ENCODE measurements at regions not wholly inside any gene's neighbourhood (a gene's known extent, or its start where the extent isn't known, plus 50 kb on each side); places are given as distances from the start of the nearest gene placed in this dataset.
A peak's percentile ranks its signal among the peaks of the same experiment; 100 is the strongest.
"Not testable (repeated sequence)": the region's sequence is repeated elsewhere in the genome, so short reads cannot be mapped to it uniquely, and the experiment has no call there.

DNA sequence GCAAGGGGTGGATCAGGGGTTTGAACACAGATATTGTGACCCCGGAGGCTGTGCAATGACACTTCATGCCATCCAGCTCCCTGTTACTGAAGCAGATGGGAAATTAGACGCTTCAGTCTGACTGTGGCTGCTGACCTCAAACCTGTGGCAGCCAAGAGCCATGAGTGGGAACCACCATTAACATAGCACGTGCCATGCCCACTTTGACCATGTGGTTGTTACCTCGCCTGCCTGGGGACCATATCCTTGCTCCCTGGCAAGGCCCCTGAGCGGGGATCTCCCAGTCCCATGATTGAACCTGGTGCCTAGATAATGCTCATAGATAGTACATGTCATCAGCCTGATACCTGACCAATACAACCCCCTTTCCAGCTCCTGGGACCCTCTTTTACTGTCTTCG, 68.9 kb downstream of the CYP26B1 start:
- DNase-seq (ENCODE audit: low read depth): no peak

DNA sequence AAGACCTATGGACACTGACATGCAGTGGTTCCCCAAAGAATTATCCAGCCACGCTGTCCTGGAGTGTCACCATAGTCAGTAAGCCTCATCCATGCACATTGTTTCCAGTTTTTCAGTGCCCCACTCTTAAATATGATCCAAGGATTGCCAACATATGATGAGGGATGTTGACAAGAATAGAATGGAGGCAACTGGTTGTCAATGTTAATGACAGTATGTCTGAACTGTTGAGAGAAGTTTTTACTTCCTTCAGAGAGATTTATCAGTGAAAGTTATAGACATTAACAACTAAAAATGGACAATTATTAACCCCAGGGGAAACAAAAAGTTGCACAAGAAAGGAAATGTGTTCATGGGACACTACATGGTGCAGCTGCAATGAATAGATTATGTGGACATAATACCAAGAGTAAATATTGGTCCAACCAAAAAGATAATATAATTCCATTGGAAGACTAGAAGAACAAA, 69.9 kb downstream of the CYP26B1 start:
- no peak for DNase-seq (ENCODE audit: low read depth)

DNA sequence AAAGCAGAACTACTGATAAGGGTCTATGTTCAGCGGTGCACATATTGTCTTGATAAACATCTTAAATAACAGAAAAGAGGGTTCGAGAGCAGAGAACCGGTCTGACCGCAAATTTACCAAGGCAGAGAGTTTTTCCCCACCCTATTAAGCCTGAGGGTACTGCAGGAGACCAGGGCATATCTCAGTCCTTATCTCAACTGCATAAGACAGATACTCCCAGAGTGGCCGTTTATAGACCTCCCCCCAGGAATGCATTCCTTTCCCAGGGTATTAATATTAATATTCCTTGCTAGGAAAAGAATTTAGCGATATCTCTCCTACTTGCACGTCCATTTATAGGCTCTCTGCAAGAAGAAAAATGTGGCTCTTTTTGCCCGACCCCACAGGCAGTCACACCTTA, 74.3 kb downstream of the CYP26B1 start:
- DNase-seq (ENCODE audit: low read depth): not testable (repeated sequence)

DNA sequence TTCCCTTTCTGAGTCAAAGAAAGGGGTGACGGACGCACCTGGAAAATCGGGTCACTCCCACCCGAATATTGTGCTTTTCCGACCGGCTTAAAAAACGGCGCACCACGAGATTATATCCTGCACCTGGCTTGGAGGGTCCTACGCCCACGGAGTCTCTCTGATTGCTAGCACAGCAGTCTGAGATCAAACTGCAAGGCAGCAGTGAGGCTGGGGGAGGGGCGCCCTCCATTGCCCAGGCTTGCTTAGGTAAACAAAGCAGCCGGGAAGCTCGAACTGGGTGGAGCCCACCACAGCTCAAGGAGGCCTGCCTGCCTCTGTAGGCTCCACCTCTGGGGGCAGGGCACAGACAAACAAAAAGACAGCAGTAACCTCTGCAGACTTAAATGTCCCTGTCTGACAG, 83.5 kb downstream of the CYP26B1 start:
- not testable (repeated sequence) for DNase-seq (ENCODE audit: low read depth)

DNA sequence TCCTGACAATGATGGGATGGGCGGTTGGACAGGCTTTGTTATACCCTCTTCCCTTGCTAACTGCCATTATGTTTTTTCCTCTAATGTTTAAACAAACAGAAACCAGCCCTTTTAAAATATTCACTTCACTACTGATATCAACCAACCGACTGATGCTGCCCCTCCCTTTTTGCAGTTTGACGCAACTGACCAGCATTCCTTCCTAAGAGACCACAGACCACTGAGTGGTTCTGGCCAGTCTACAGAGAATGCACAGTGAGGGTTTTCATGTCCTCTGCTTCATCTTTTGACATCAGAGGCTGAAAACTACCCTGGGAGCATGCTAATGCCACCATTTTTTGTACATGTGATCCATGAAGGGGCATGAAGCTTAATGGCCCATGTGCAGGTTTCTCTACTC, 85.3 kb downstream of the CYP26B1 start:
- no peak for DNase-seq (ENCODE audit: low read depth)

DNA sequence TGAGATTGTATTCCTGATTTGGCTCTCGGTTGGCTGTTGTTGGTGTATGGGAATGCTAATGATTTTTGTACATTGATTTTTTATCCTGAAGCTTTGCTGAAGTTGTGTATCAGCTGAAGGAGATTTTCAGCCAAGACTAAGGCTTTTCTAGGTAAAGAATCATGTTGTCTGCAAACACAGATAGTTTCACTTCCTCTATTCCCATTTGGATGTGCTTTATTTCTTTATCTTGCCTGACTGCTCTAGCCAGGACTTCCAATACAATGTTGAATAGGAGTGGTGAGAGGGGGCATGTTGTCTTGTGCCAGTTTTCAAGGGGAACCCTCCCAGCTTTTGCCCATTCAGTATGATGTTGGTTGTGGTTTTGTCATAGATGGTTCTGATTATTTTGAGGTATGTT, 90.4 kb downstream of the CYP26B1 start:
- no peak for DNase-seq (ENCODE audit: low read depth)

DNA sequence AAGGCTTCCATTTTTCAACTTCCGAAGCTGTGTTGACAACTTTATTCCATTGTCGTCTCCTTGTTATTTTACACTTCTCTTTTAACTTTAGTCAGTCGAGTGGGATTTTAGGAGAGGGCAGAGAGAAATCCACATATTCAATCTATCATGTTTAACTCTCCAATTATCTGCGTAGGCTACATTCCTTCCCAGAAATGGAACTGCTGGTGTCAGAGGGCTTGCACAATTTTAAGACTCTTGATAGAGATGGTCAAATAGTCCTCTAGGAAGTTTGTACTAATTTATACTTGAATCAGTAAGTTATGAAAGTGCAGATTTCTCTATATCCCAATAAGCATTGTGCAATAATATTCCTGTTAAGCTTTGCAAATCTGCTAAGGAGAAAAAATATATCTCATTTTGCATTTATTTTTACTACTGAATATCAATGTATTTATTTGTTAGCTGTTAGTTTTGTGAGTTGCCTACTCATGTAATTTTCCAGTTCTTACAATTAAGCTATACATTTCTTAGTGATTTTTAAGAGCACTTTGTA, 95.6 kb downstream of the CYP26B1 start:
- no peak for DNase-seq (ENCODE audit: low read depth)

DNA sequence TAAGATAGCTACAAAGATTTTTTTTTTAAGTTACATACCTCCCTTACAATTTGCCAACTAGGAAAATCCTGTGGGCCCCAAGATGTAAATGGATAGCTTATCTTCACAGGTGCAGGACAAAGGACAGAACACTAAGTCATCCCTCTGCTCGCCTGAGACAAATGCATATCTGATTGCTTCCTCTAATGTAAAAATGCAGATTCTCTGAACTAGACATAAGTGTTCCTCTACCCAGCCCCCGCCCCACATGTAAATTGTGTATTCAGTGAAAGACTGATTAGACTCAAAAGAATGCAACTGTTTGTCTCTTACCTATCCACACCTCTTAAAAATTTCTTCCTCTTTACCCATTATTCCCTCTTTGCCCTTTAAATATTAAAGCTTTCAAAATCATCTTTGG, 96.5 kb downstream of the CYP26B1 start:
- DNase-seq (ENCODE audit: low read depth): no peak

DNA sequence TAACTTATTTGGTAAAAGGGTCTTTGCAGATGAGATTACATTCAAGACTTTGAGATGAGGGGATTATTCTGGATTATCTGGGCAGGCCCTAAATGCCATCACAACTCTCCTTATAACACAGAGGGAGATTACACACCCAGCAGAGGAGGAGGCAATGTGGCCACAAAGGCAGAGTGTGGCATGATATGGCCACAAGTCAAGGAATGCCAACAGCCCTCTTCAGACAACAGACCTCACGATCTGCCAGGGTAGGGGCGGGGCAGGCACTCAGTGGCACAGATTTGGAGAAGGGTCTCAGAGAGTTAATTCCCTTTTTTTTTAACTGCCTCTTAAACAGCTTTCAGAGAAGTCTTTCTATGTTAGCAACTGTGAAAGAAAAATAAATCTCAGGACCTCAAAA, 96.9 kb downstream of the CYP26B1 start:
- DNase-seq (ENCODE audit: low read depth): no peak

DNA sequence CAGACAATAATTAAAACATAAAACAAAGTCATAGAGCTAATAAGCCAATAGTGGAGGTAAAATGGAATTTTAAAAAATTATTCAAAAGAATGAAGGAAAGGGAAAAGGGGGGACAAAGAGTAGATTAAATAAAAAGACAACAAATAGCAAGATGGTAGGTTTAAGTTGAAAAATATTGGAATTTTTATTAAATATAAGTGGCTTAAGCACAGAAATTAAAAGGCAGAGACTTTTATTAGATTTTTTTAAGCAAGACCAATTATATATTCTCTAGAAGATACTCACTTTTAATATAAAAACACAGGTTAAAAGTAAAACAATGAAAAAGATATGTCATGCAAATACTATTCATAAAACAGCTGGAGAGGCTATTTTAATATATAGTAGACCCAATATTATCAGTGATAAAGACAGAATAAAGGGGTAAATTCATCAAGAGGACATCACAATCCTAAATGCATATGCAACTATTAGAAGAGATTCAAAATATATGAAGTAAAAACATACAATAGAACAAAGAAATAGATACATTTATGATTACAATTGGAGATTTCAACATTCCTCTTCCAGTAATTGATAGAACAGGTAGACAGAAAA, 98.7 kb downstream of the CYP26B1 start:
- no peak for DNase-seq (ENCODE audit: low read depth)

DNA sequence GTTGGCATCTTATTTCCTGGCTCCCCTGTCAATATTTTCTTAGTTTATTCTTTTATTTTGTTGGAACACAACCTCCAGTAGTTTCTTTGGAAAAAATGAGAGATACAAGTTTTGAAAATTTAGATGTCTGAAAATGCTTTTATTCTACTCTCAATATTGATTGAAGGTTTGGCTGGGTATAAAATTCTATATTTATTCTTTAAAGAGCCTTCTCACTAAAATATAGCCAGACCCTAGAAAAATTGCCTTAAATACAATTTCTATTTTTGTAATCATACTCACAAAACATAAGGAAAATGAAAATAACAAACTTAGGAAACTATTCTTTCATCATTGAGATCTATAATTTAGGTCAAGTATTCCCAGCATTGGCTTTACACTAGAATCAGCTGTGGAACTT, 103.7 kb downstream of the CYP26B1 start:
- DNase-seq (ENCODE audit: low read depth): no peak

DNA sequence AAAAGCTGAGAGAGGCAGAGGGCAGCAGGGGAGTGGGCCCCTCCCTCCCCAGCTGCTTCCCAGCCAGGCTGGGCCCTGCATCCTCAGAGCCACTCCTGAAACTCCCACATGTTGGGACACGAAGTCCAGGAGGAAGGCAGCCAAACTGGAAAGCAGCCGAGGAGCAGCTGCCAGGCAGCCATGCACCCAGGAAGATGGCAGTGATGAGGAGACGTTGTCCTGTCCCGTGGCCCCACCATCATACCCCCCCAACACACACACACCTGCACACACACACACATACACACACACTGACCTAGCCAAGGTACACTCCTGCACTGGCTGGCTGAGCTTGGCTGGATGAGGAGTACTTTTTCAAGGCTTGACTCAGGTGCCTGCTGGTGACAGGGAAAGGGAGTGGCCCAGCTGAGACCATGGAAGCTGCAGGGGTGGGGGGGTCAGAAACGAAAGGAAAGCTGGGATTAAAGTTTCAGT, 106.0 kb downstream of the CYP26B1 start:
- no peak for DNase-seq (ENCODE audit: low read depth)

DNA sequence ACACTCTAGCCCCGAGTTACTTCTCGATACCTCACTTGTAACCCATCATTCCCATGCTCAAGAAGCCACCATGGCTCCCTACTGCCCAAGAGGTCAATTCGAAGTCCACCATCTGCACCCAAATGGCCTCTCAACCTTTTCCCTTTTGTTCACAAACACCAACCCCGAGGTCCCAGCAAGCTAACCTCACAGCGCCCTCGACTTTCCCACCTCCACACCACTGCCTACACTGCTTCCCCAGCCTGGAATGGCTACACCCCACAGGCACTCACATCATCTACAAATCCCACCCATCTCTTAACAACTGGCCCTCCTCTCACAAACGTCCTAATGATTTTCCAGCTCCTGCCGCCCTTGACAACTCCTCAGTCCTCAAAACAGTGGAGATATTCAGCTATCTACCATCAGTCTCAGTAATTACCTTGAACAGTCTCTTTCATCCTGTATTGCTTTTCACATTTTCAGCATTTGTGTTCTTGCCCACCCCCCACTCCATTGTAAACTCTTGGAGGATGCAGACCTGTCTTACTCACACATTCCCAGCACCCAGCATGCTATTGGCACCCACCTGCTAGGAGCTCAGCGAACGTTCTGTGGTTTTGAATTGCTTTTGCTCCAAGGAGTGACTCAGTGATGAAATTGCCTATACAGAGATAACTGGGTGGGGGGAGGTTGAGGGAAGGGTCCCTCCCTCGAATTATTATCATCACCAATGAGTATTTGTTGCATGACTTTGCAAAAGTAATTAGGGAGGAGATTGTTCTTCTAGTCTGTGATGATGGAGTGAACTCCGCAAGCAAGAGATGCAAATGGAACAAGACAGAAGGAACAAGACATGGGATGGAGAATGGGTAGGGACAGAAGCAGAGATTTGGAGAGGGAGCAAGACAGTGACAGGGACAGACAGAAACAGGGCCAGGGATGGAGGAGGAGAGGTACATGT, 106.8 kb downstream of the CYP26B1 start:
- DNase-seq (ENCODE audit: low read depth): no peak

DNA sequence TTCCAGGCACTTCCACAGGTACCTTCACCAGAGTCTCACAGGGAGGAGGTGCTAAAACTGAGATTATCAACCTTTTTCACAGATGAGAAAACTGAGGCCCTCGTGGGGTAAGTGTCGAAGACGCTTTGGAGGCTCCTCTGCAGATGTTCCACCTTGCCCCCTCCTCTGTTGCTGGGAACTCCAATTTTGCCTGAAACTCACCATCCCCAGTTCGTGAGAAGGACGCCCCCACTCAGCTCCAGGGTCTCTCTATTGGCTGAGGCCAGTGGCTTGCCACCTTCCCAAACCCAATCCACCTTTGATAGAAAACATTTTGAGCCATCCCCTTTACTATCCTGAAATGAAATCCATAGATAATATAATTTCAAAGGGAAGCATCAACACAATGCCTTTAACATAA, 109.1 kb downstream of the CYP26B1 start:
- DNase-seq (ENCODE audit: low read depth): no peak

DNA sequence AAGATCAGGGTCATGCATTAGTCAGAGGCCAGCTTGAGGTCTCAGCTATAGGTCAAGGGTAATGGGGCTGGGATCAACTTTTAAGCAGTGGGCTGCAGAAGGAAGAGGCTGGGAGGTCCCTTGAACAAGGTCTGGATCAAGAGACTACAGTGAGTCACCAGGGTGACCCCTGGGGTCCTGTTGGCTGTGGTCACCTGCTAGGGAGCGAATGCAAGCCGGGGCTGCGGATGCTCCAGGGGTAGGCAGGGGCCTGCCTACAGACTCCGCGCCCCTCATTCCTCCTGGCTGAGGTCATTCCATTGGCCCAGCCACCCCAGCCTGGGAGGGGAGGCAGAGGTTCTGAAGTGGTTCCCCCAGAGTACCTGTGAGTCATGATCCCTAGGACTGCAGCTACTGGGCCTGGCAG, 110.4 kb downstream of the CYP26B1 start:
- no peak for DNase-seq (ENCODE audit: low read depth)

DNA sequence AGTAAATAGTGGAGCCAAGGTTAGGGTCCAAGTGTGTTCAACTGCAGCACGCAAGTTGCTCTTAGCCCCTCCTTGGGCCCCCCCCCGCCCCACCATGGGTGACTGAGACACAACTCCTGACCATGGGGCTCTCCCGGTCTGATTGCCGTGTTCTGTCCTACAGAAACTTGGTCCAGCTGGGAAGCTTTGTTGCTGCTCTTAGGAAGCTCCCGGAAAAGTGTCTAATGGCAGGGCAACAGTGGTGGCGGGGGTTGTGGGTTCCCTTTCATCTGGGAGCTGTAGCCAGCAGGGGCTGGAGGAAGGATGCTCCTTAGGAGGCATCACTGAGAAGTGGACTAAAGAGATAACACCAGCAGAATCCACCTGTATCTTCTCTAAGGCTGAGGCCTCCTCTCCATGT, 111.1 kb downstream of the CYP26B1 start:
- no peak for DNase-seq (ENCODE audit: low read depth)

DNA sequence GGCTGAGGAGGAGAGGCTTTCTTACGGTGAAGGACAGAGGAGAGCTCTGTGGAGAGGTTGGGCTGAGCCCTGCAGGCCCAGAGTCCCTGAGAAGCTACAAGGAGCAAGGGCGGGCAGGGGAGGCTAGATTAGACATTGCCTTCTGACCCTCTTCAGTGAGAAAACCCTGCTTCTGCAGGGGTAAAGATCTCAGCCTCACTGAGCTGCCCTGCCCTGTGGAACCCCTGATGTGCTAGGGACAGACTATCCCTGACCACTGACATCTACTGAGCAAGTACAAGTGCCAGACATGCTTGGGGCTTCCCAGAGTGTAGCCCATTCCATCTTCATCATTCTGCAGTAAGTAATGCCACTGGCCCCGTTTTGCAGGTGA, 111.5 kb downstream of the CYP26B1 start:
- no peak for DNase-seq (ENCODE audit: low read depth)

DNA sequence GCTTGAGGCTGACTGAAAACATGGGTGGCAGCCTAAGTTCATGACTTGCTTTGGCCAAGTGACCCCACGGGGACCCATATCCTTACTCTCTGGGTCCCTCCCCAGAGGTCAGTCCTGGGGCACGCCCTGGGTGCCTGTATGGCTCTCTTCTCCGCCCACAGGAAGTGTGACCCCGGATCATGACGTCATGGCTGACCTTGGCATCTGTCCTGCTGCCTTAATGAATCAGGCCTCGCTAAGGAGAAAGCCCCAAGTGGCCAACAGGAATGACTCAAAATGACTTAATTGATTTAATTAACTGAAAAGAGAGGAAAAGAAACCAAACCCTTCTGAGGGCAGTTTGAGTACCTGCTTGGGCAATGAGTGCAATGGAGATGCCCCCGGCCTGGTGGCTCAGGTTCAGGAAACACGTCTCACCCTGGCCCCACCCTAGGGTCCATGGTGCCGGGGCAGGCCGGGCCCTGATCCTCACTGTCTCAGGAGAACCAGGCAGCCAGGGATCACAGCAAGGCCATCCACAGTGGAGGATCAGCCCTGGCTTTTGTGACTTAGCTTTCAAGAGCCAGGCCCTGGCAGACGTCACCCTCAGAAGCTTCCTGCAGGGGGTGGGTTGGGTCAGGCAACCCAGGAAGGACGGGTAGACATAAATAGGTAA, 112.0 kb downstream of the CYP26B1 start:
- DNase-seq (ENCODE audit: low read depth): peak; percentile 13

DNA sequence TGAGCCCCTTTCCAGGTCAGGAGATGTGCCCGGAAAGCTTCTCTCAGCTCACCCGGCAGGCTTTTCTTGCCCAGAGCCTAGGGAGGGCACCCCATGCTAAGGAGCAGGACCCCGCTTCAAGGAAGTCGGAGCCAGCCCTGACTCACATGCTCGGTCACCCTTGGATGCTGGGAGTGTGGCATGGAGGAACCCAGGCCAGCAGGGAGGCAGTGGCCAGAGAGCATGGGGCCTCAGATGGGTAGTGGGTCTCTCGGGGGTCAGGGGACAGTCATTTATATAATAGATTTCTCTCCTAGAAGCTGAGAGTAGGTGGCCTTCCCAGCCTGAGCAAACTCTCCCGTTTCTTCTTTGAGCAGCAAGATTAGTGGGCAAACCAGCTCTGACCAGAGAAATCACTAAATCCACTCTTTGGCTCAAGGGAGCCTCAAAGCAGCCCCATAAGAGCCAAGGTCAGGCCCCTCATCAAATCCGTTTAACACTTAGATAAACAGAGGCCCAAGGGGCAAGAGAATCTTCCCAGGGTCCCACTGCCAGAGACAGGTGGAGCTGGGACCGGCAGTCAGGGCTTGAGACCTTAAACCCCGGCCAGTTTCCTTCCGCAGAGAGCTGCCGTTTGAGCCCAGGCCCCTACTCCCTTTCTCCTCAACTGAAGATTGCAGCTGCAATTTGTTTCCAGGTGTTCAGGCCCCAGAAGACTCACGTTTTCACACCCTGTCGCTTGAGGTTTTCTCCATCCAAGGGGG, 113.1 kb downstream of the CYP26B1 start:
- DNase-seq (ENCODE audit: low read depth): no peak

DNA sequence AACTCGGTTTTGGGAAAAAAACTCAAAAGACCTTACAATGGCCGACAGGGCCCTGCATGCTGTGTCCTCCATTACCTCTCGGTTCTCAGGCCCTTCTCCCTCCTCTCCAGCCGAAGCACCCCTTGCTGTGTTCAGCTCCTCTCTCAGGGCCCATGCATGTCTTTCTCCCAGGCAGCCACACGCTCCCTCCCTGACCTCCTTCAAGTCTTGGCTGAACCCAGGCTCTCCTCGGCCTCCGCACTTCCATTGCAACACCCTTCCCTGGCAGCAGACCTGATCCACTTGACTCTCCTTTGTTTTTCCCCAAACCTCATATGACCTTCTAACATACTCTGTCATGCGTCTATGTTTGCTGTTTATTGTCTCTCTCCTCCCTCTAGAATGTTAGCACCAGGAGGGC, 114.0 kb downstream of the CYP26B1 start:
- no peak for DNase-seq (ENCODE audit: low read depth)

DNA sequence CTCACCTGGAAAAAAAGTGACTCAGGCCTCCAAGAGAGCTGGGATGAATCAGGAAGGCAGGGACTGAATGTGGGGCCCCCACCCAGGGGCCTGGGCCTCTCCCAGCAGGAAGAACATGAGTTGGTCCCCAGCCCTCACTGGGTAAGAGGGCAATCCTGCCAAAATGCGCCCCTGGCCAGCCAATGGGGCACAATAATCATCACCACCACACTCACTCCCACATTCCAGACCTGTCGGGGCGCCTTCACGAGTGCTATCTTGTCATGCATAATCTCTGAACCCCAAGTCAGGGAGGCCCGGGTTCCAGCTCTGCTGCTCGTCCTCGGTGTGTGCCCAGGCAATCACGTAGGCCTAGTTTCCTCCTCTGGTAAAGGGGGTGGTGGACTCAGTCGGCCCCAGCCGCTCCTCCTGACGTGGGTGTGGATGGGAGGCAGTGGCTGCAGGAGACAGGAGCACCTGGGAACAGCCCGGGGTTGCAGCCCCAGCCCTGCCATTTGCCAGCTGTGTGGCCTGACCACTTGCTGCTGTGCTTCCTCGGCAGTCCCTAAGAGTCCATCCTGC, 115.1 kb downstream of the CYP26B1 start:
- no peak for DNase-seq (ENCODE audit: low read depth)
